ENCODE measurements at regions not wholly inside any gene's neighbourhood (a gene's known extent, or its start where the extent isn't known, plus 50 kb on each side); places are given as distances from the start of the nearest gene placed in this dataset.
"Not testable (repeated sequence)": the region's sequence is repeated elsewhere in the genome, so short reads cannot be mapped to it uniquely, and the experiment has no call there.

DNA sequence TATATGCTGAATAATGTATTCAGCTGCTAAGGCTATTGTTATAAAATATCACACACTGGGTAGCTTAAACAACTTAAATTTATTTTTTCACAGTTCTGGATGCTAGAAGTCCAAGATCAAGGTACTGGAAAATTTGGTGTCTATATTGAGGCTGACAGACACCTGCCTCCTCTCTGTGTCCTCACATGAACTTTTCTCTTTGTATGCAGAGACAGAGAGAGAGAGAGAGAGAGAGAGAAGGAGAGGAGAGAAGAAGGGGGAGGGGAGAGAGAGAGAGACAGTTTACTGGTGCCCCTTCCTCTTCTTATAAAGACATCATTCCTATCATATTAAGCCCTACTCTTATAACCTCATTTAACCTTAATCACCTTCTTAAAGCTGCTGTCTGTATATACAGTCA is 320.1 kb upstream of the THBS1 start:
- H3K27me3 Mint-ChIP-seq (ENCODE audit: low read depth in 3 of 3) = peaks cover 4 to 19% (median 5%) of the 10 kb centered on the region in 3 donors
- H3K4me3 ChIP-seq (replicated peaks in 1 of 3; ENCODE audit: low read depth in 2 of 3, low read length in 3 of 3) = no peak overlapping the region
- no peak overlapping the region for H2AFZ ChIP-seq (ENCODE audit: insufficient read depth, low read depth, low read length, poor library complexity, severe bottlenecking)
- no peak overlapping the region for H3K4me2 ChIP-seq (replicated peaks; ENCODE audit: extremely low read depth, low read length, poor library complexity, severe bottlenecking)
- no peaks in the 10 kb centered on the region for H3K9me3 ChIP-seq (replicated peaks in 1 of 2; ENCODE audit: control insufficient read depth in 1 of 2, insufficient read depth in 1 of 2, low read length in 2 of 2)
- H4K20me1 ChIP-seq (ENCODE audit: insufficient read depth, low read length) = no peaks in the 10 kb centered on the region
- H3K36me3 ChIP-seq (replicated peaks in 1 of 2; ENCODE audit: control insufficient read depth in 1 of 2, insufficient read depth in 2 of 2, low read length in 2 of 2) = no peaks in the 10 kb centered on the region
- TF ChIP-seq, protein P1, sequence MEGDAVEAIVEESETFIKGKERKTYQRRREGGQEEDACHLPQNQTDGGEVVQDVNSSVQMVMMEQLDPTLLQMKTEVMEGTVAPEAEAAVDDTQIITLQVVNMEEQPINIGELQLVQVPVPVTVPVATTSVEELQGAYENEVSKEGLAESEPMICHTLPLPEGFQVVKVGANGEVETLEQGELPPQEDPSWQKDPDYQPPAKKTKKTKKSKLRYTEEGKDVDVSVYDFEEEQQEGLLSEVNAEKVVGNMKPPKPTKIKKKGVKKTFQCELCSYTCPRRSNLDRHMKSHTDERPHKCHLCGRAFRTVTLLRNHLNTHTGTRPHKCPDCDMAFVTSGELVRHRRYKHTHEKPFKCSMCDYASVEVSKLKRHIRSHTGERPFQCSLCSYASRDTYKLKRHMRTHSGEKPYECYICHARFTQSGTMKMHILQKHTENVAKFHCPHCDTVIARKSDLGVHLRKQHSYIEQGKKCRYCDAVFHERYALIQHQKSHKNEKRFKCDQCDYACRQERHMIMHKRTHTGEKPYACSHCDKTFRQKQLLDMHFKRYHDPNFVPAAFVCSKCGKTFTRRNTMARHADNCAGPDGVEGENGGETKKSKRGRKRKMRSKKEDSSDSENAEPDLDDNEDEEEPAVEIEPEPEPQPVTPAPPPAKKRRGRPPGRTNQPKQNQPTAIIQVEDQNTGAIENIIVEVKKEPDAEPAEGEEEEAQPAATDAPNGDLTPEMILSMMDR (IDR thresholded peaks at IDR 0.05) = no peak
- H3K36me3 Mint-ChIP-seq = peaks cover 2 to 3% of the 10 kb centered on the region in 2 donors
- H3K4me1 Mint-ChIP-seq = peaks cover 29% of the 10 kb centered on the region
- H3K9ac ChIP-seq (ENCODE audit: insufficient read depth, low read length, poor library complexity, severe bottlenecking) = no peak overlapping the region
- H3K9me3 Mint-ChIP-seq = peaks cover 0 to 6% (median 2%) of the 10 kb centered on the region in 7 donors
- no peak for DNase-seq
- peaks cover 15 to 18% of the 10 kb centered on the region in 2 donors for H3K4me1 ChIP-seq (ENCODE audit: control insufficient read depth in 1 of 2, insufficient read depth in 2 of 2, low read length in 2 of 2)
- no peaks in the 10 kb centered on the region for H3K79me2 ChIP-seq (ENCODE audit: insufficient read depth, low read length)
- peak overlapping the region in 1 of 7 donors; percentile 97 for H3K27ac Mint-ChIP-seq
- H3K4me3 Mint-ChIP-seq = no peak overlapping the region
- intact Hi-C loops (cut with micrococcal nuclease) = loop anchor here (5.0 to 10.0 kb wide), 2 partner anchors 64 to 67 kb away; no protein-coding TSS in a partner anchor
- H3K27ac ChIP-seq (ENCODE audit: low read depth in 1 of 2, low read length in 2 of 2) = no peak overlapping the region
- peaks cover 3 to 8% of the 10 kb centered on the region in 2 donors for H3K27me3 ChIP-seq (ENCODE audit: control insufficient read depth in 2 of 2, insufficient read depth in 2 of 2, low read length in 2 of 2)

DNA sequence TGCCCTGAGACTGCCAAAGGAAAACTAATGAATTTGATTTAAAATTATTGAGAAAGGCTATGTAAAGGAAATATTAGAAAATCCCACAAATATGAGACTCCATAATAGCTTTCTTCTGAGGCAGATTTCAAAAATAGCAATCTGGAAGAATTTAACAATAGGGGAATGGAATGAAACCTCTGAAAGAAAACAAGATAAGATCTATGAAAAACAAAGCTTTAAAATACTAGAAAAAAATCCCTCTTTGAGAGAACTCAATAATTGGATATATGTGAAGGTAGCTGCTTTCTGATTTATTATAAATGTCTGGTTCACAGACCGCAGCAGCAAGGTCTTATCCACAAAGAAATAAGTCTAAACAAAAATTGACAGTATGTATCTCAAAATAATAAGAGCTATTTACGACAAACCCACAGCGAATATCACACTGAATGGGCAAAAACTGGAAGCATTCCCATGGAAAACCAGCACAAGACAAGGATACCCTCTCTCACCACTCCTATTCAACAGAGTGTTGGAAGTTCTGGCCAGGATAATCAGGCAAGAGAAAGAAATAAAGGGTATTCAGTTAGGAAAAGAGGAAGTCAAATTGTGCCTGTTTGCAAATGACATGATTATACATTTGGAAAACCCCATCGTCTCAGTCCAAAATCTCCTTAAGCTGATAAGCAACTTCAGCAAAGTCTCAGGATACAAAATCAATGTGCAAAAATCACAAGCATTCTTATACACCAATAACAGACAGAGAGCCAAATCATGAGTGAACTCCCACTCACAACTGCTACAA is 319.3 kb upstream of the THBS1 start:
- not testable (repeated sequence) for H3K4me2 ChIP-seq (replicated peaks; ENCODE audit: extremely low read depth, low read length, poor library complexity, severe bottlenecking); H4K20me1 ChIP-seq (ENCODE audit: insufficient read depth, low read length); H3K27me3 ChIP-seq (ENCODE audit: control insufficient read depth in 2 of 2, insufficient read depth in 2 of 2, low read length in 2 of 2); H3K4me3 ChIP-seq (replicated peaks in 1 of 3; ENCODE audit: low read depth in 2 of 3, low read length in 3 of 3); H3K36me3 Mint-ChIP-seq; H3K9ac ChIP-seq (ENCODE audit: insufficient read depth, low read length, poor library complexity, severe bottlenecking); H3K9me3 ChIP-seq (replicated peaks in 1 of 2; ENCODE audit: control insufficient read depth in 1 of 2, insufficient read depth in 1 of 2, low read length in 2 of 2); H3K36me3 ChIP-seq (replicated peaks in 1 of 2; ENCODE audit: control insufficient read depth in 1 of 2, insufficient read depth in 2 of 2, low read length in 2 of 2); H3K9me3 Mint-ChIP-seq; H2AFZ ChIP-seq (ENCODE audit: insufficient read depth, low read depth, low read length, poor library complexity, severe bottlenecking); H3K79me2 ChIP-seq (ENCODE audit: insufficient read depth, low read length)
- Mint-ChIP-seq H3K27me3 (ENCODE audit: low read depth in 3 of 3) (peaks cover 7 to 19% (median 8%) of the 10 kb centered on the region in 3 donors), H3K27ac (peak overlapping the region; percentile 60 to 97 (median 89)), H3K4me1 (peaks cover 29% of the 10 kb centered on the region), H3K4me3 (peak overlapping the region in 1 of 2 donors; percentile 64)
- peaks cover 15 to 18% of the 10 kb centered on the region in 2 donors for H3K4me1 ChIP-seq (ENCODE audit: control insufficient read depth in 1 of 2, insufficient read depth in 2 of 2, low read length in 2 of 2)
- WGBS (ENCODE audit: insufficient coverage) = 60% methylated on average over 1 of the region's 4 CpGs
- peak in 2 of 3 donors; percentile 55 to 70 for DNase-seq
- H3K27ac ChIP-seq (ENCODE audit: low read depth in 1 of 2, low read length in 2 of 2) = peak overlapping the region in 1 of 2 donors; percentile 75
- intact Hi-C loops (cut with micrococcal nuclease) = loop anchor here (5.0 to 10.0 kb wide), 2 partner anchors 63 to 66 kb away; no protein-coding TSS in a partner anchor

DNA sequence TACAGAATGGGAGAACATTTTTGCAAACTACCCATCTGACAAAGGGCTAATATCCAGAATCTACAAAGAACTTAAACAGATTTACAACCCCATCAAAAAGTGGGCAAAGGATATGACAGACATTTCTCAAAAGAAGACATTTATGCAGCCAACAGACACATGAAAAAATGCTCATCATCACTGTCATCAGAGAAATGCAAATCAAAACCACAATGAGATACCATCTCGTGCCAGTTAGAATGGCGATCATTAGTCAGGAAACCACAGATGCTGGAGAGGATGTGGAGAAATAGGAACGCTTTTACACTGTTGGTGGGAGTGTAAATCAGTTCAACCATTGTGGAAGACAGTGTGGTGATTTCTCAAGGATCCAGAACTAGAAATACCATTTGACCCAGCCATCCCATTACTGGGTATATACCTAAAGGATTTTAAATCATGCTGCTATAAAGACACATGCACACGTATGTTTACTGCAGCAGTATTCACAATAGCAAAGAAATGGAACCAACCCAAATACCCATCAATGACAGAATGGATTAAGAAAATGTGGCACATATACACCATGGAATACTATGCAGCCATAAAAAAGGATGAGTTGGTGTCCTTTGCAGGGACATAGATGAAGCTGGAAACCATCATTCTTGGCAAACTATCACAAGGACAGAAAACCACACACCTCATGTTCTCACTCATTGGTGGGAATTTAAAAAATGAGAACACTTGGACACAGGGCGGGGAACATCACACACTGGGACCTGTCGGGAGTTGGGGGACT is 317.7 kb upstream of the THBS1 start:
- H3K9me3 Mint-ChIP-seq; H2AFZ ChIP-seq (ENCODE audit: insufficient read depth, low read depth, low read length, poor library complexity, severe bottlenecking); H3K9me3 ChIP-seq (replicated peaks in 1 of 2; ENCODE audit: control insufficient read depth in 1 of 2, insufficient read depth in 1 of 2, low read length in 2 of 2); H3K36me3 ChIP-seq (replicated peaks in 1 of 2; ENCODE audit: control insufficient read depth in 1 of 2, insufficient read depth in 2 of 2, low read length in 2 of 2); H4K20me1 ChIP-seq (ENCODE audit: insufficient read depth, low read length); H3K4me3 ChIP-seq (replicated peaks in 1 of 3; ENCODE audit: low read depth in 2 of 3, low read length in 3 of 3); H3K36me3 Mint-ChIP-seq; H3K4me2 ChIP-seq (replicated peaks; ENCODE audit: extremely low read depth, low read length, poor library complexity, severe bottlenecking); H3K79me2 ChIP-seq (ENCODE audit: insufficient read depth, low read length): not testable (repeated sequence)
- peak overlapping the region in 1 of 2 donors; percentile 75 for H3K27ac ChIP-seq (ENCODE audit: low read depth in 1 of 2, low read length in 2 of 2)
- H3K27me3 ChIP-seq (ENCODE audit: control insufficient read depth in 2 of 2, insufficient read depth in 2 of 2, low read length in 2 of 2) = peaks cover 2 to 12% of the 10 kb centered on the region in 2 donors
- Mint-ChIP-seq H3K4me3 (peak overlapping the region in 1 of 2 donors; percentile 59), H3K27ac (peak overlapping the region; percentile 58 to 97 (median 91)), H3K27me3 (ENCODE audit: low read depth in 3 of 3) (peaks cover 4 to 20% (median 8%) of the 10 kb centered on the region in 3 donors), H3K4me1 (peaks cover 29% of the 10 kb centered on the region)
- WGBS (ENCODE audit: insufficient coverage) = no CpG with 5 or more reads among the region's 6 CpGs
- H3K9ac ChIP-seq (ENCODE audit: insufficient read depth, low read length, poor library complexity, severe bottlenecking) = peak overlapping the region; percentile 15
- peaks cover 15 to 24% of the 10 kb centered on the region in 2 donors for H3K4me1 ChIP-seq (ENCODE audit: control insufficient read depth in 1 of 2, insufficient read depth in 2 of 2, low read length in 2 of 2)
- intact Hi-C loops (cut with micrococcal nuclease) = loop anchor here (5.0 to 10.0 kb wide), 2 partner anchors 62 to 64 kb away; no protein-coding TSS in a partner anchor
- peak; percentile 77 to 86 (median 82) for DNase-seq
